GM23338 (cell line): ENCODE measurements at regions not wholly inside any gene's neighbourhood (a gene's known extent, or its start where the extent isn't known, plus 50 kb on each side); places are given as distances from the start of the nearest gene placed in this dataset.

Experiments
- ATAC-seq: fragments of 200-7000 bp; cut with Tn5 transposase; 3 replicates; pipeline ENCODE4 v1.9.1; 2020
- DNase-seq: peaks from one replicate; pipeline ENCODE4 v3.0.0-alpha.2; 2015; ENCODE audit warnings: low spot score
- H2AFZ ChIP-seq: fragments of 200-600 bp; sonication (generic); 2 replicates; pipeline ENCODE4 v1.8.0; 2016; ENCODE audit warnings: antibody characterized with exemption, mild to moderate bottlenecking, moderate library complexity
- H3F3A ChIP-seq: fragments of 200-600 bp; sonication (generic); replicated peaks from 2 replicates; pipeline ENCODE4 v1.8.0; 2017; ENCODE audit warnings: antibody characterized with exemption, mixed run types, low read depth
- H3K27ac ChIP-seq: fragments of 200-600 bp; sonication (generic); 2 replicates; pipeline ENCODE4 v1.6.1; 2016; ENCODE audit warnings: low read depth
- H3K27me3 ChIP-seq: fragments of 200-600 bp; sonication (generic); 2 replicates; pipeline ENCODE4 v1.8.0; 2016; ENCODE audit warnings: mild to moderate bottlenecking, mixed run types, moderate library complexity; ENCODE audit not compliant: insufficient read depth
- H3K36me3 ChIP-seq: fragments of 200-600 bp; sonication (generic); 2 replicates; pipeline ENCODE4 v1.8.0; 2016; ENCODE audit warnings: mild to moderate bottlenecking; ENCODE audit not compliant: insufficient read depth
- H3K4me1 ChIP-seq: fragments of 200-600 bp; sonication (generic); 2 replicates; pipeline ENCODE4 v1.8.0; 2016; ENCODE audit warnings: mild to moderate bottlenecking, moderate library complexity; ENCODE audit not compliant: insufficient read depth
- H3K4me2 ChIP-seq: fragments of 200-600 bp; sonication (generic); 2 replicates; pipeline ENCODE4 v1.7.1; 2017; ENCODE audit warnings: mixed run types
- H3K4me3 ChIP-seq: fragments of 200-600 bp; sonication (generic); 2 replicates; pipeline ENCODE4 v1.6.1; 2016; ENCODE audit warnings: mixed run types
- H3K79me2 ChIP-seq: fragments of 200-600 bp; sonication (generic); replicated peaks from 2 replicates; pipeline ENCODE4 v1.8.0; 2017; ENCODE audit warnings: mild to moderate bottlenecking; ENCODE audit not compliant: insufficient read depth
- H3K9me2 ChIP-seq: fragments of 200-600 bp; sonication (generic); 2 replicates; pipeline ENCODE4 v1.8.0; 2017; ENCODE audit not compliant: insufficient read depth
- H4K20me1 ChIP-seq: fragments of 200-600 bp; sonication (generic); replicated peaks from 2 replicates; pipeline ENCODE4 v1.8.0; 2017; ENCODE audit warnings: mild to moderate bottlenecking; ENCODE audit not compliant: insufficient read depth
- H3K27ac Mint-ChIP-seq: 2 replicates; pipeline ENCODE4 v1.8.0; 2020; ENCODE audit warnings: inconsistent platforms, mild to moderate bottlenecking, moderate library complexity, mixed read lengths
- H3K27me3 Mint-ChIP-seq: 3 replicates; pipeline ENCODE4 v1.8.0; 2022; ENCODE audit warnings: low read depth, mild to moderate bottlenecking, moderate library complexity, mixed read lengths, inconsistent platforms; ENCODE audit not compliant: insufficient read depth, poor library complexity
- H3K36me3 Mint-ChIP-seq: 3 replicates; pipeline ENCODE4 v1.8.0; 2021; ENCODE audit warnings: low read depth, mild to moderate bottlenecking, inconsistent platforms, moderate library complexity, mixed read lengths
- H3K4me1 Mint-ChIP-seq: 3 replicates; pipeline ENCODE4 v1.8.0; 2020; ENCODE audit warnings: mild to moderate bottlenecking, inconsistent platforms, mixed read lengths
- H3K4me3 Mint-ChIP-seq: 3 replicates; pipeline ENCODE4 v1.8.0; 2021; ENCODE audit warnings: moderate library complexity, mild to moderate bottlenecking, inconsistent platforms, mixed read lengths
- H3K9me3 Mint-ChIP-seq: 3 replicates; pipeline ENCODE4 v1.8.0; 2020; ENCODE audit warnings: moderate library complexity, mild to moderate bottlenecking, inconsistent platforms, mixed read lengths
- CREB1 ChIP-seq: fragments of 250-450 bp; sonication (Bioruptor Pico); IDR thresholded peaks from 2 replicates; pipeline ENCODE4 v1.5.0; 2020; ENCODE audit warnings: low read depth, mild to moderate bottlenecking, moderate library complexity
- EZH2phosphoT487 ChIP-seq: fragments of 200-600 bp; sonication (generic); IDR thresholded peaks from one replicate; pipeline ENCODE4 v1.8.1; 2018; ENCODE audit warnings: antibody characterized with exemption; ENCODE audit not compliant: unreplicated experiment
- NANOG ChIP-seq: IDR thresholded peaks from 2 replicates; pipeline ENCODE4 v1.6.1; 2016; ENCODE audit warnings: antibody characterized with exemption, borderline replicate concordance
- POLR2AphosphoS5 ChIP-seq: IDR thresholded peaks from 2 replicates; pipeline ENCODE4 v1.6.1; 2016; ENCODE audit warnings: antibody characterized with exemption, low read depth
- REST ChIP-seq: IDR thresholded peaks from one replicate; pipeline ENCODE4 v1.6.1; 2018; ENCODE audit warnings: antibody characterized with exemption; ENCODE audit not compliant: unreplicated experiment
- ZNF114 ChIP-seq: fragments of 250-450 bp; sonication (Bioruptor Pico); IDR thresholded peaks from 2 replicates; pipeline ENCODE4 v1.5.0; 2020; ENCODE audit warnings: mild to moderate bottlenecking, moderate library complexity
- ZNF462 ChIP-seq: fragments of 250-450 bp; sonication (Bioruptor Pico); IDR thresholded peaks from 2 replicates; pipeline ENCODE4 v1.5.0; 2020; ENCODE audit warnings: mild to moderate bottlenecking, moderate library complexity

- TF ChIP-seq REST (no peak), CREB1 (no peak), ZNF462 (CRISPR knock-in tag) (no peak), POLR2AphosphoS5 (no peak), NANOG (no peak), EZH2phosphoT487 (no peak), ZNF114 (CRISPR knock-in tag) (no peak)
These were observed 161.9 kb downstream of the C11orf91 start (continued) for GRCh38 chr11:33538726-33539125.

- H3K4me1 Mint-ChIP-seq = no peaks in the 10 kb centered on the region; the same call in 2 of the 3 replicates
- DNase-seq = no peak
- no peak overlapping the region for H3K4me3 ChIP-seq
- TF ChIP-seq ZNF462 (CRISPR knock-in tag) (no peak), NANOG (no peak), POLR2AphosphoS5 (no peak)
- H3K36me3 Mint-ChIP-seq = no peaks in the 10 kb centered on the region
- no peak overlapping the region for H2AFZ ChIP-seq
- no peaks in the 10 kb centered on the region; the same call in 1 of the 2 replicates for H3K4me1 ChIP-seq
- no peaks in the 10 kb centered on the region for H3K9me3 Mint-ChIP-seq
- H3K79me2 ChIP-seq = no peaks in the 10 kb centered on the region
- ATAC-seq = no peak
- H3K27me3 Mint-ChIP-seq = no peaks in the 10 kb centered on the region
- no peak overlapping the region for H3K4me2 ChIP-seq
- H4K20me1 ChIP-seq = no peaks in the 10 kb centered on the region
- no peaks in the 10 kb centered on the region for H3F3A ChIP-seq
- no peaks in the 10 kb centered on the region for H3K27me3 ChIP-seq
- no peak overlapping the region for H3K4me3 Mint-ChIP-seq
- H3K9me2 ChIP-seq = no peaks in the 10 kb centered on the region
- H3K27ac ChIP-seq = no peak overlapping the region
- H3K27ac Mint-ChIP-seq = no peak overlapping the region
- no peaks in the 10 kb centered on the region; the same call in 1 of the 2 replicates for H3K36me3 ChIP-seq
These were observed 164.4 kb downstream of the C11orf91 start for GRCh38 chr11:33536178-33536577.
